HG03565 (cell line): ENCODE measurements at regions not wholly inside any gene's neighbourhood (a gene's known extent, or its start where the extent isn't known, plus 50 kb on each side); places are given as distances from the start of the nearest gene placed in this dataset.
"Not testable (repeated sequence)": the region's sequence is repeated elsewhere in the genome, so short reads cannot be mapped to it uniquely, and the experiment has no call there.

Source experiments
- ATAC-seq: cut with Tn5 transposase; IDR thresholded peaks from one replicate; pipeline ENCODE4 v1.9.1; 2021; ENCODE audit warnings: mild to moderate bottlenecking, moderate library complexity; ENCODE audit not compliant: unreplicated experiment

GRCh38 chr3:144499001-144499930, 527.6 kb downstream of the DIPK2A start:
- ATAC-seq: no peak

GRCh38 chr3:144501467-144501866, 529.8 kb downstream of the DIPK2A start:
- no peak for ATAC-seq

- ATAC-seq: no peak
These were observed 530.8 kb downstream of the DIPK2A start for GRCh38 chr3:144502402-144502801.

- not testable (repeated sequence) for ATAC-seq
These were observed 534.8 kb downstream of the DIPK2A start for GRCh38 chr3:144506375-144506774.

GRCh38 chr3:144511346-144511745, 539.7 kb downstream of the DIPK2A start:
- no peak for ATAC-seq

GRCh38 chr3:144516026-144516425, 544.4 kb downstream of the DIPK2A start:
- ATAC-seq: no peak

- no peak for ATAC-seq
These were observed 545.0 kb downstream of the DIPK2A start for GRCh38 chr3:144516589-144516988.

- no peak for ATAC-seq
These were observed 549.5 kb downstream of the DIPK2A start for GRCh38 chr3:144521131-144521530.

GRCh38 chr3:144522456-144522855, 550.8 kb downstream of the DIPK2A start:
- ATAC-seq: no peak

- no peak for ATAC-seq
These were observed 551.8 kb downstream of the DIPK2A start for GRCh38 chr3:144523396-144523795.

GRCh38 chr3:144524531-144524930, 552.9 kb downstream of the DIPK2A start:
- no peak for ATAC-seq

GRCh38 chr3:144529566-144529965, 557.9 kb downstream of the DIPK2A start:
- ATAC-seq: no peak

- ATAC-seq: no peak
These were observed 573.2 kb downstream of the DIPK2A start for GRCh38 chr3:144544871-144545270.

GRCh38 chr3:144546539-144546938, 574.9 kb downstream of the DIPK2A start:
- no peak for ATAC-seq

- ATAC-seq: no peak
These were observed 576.7 kb downstream of the DIPK2A start for GRCh38 chr3:144548346-144548745.

GRCh38 chr3:144549166-144549565, 577.5 kb downstream of the DIPK2A start:
- ATAC-seq: no peak

- no peak for ATAC-seq
These were observed 580.9 kb downstream of the DIPK2A start for GRCh38 chr3:144552346-144553057.

GRCh38 chr3:144553301-144553700, 581.7 kb downstream of the DIPK2A start:
- ATAC-seq: no peak

GRCh38 chr3:144554889-144555288, 583.3 kb downstream of the DIPK2A start:
- ATAC-seq: no peak

GRCh38 chr3:144556392-144556791, 584.8 kb downstream of the DIPK2A start:
- peak; percentile 98 for ATAC-seq

- ATAC-seq: no peak
These were observed 585.9 kb downstream of the DIPK2A start for GRCh38 chr3:144557515-144557914.

- no peak for ATAC-seq
These were observed 592.4 kb downstream of the DIPK2A start for GRCh38 chr3:144564011-144564410.
